ENCODE measurements at regions not wholly inside any gene's neighbourhood (a gene's known extent, or its start where the extent isn't known, plus 50 kb on each side); places are given as distances from the start of the nearest gene placed in this dataset.

GRCh38 chrX:26334232-26334631, 118.3 kb downstream of the MAGEB5 start:
- H3K27ac Mint-ChIP-seq, result no peak overlapping the region

GRCh38 chrX:26328608-26329319, 112.8 kb downstream of the MAGEB5 start:
- Histone ChIP-seq H3K27ac (ENCODE audit: low read depth in 1 of 2, low read length in 2 of 2) (no peak overlapping the region), H3K36me3 (replicated peaks in 1 of 2; ENCODE audit: control insufficient read depth in 1 of 2, insufficient read depth in 2 of 2, low read length in 2 of 2) (no peaks in the 10 kb centered on the region), H3K4me1 (ENCODE audit: control insufficient read depth in 1 of 2, insufficient read depth in 2 of 2, low read length in 2 of 2) (no peaks in the 10 kb centered on the region), H3K79me2 (ENCODE audit: insufficient read depth, low read length) (no peaks in the 10 kb centered on the region), H4K20me1 (ENCODE audit: insufficient read depth, low read length) (no peaks in the 10 kb centered on the region), H2AFZ (ENCODE audit: insufficient read depth, low read depth, low read length, poor library complexity, severe bottlenecking) (no peak overlapping the region), H3K4me3 (replicated peaks in 1 of 3; ENCODE audit: low read depth in 2 of 3, low read length in 3 of 3) (no peak overlapping the region), H3K27me3 (ENCODE audit: control insufficient read depth in 2 of 2, insufficient read depth in 2 of 2, low read length in 2 of 2) (no peaks in the 10 kb centered on the region), H3K9me3 (replicated peaks in 1 of 2; ENCODE audit: control insufficient read depth in 1 of 2, insufficient read depth in 1 of 2, low read length in 2 of 2) (peaks cover 0 to under 1% of the 10 kb centered on the region in 2 donors), H3K4me2 (replicated peaks; ENCODE audit: extremely low read depth, low read length, poor library complexity, severe bottlenecking) (no peak overlapping the region), H3K9ac (ENCODE audit: insufficient read depth, low read length, poor library complexity, severe bottlenecking) (no peak overlapping the region)
- no peak overlapping the region for H3K4me3 Mint-ChIP-seq
- no peaks in the 10 kb centered on the region for H3K36me3 Mint-ChIP-seq
- H3K9me3 Mint-ChIP-seq, result no peaks in the 10 kb centered on the region
- WGBS (ENCODE audit: insufficient coverage), result no CpG with 5 or more reads among the region's 3 CpGs
- intact Hi-C loops (cut with micrococcal nuclease), result no loop called here
- no peak for TF ChIP-seq CTCF (IDR thresholded peaks at IDR 0.05)
- no peaks in the 10 kb centered on the region for H3K27me3 Mint-ChIP-seq (ENCODE audit: low read depth in 3 of 3)
- no peak for DNase-seq
- H3K4me1 Mint-ChIP-seq, result no peaks in the 10 kb centered on the region
- H3K27ac Mint-ChIP-seq, result no peak overlapping the region

More at GRCh38 chrX:26334232-26334631, 118.3 kb downstream of the MAGEB5 start:
- no peaks in the 10 kb centered on the region for H3K36me3 ChIP-seq (replicated peaks in 1 of 2; ENCODE audit: control insufficient read depth in 1 of 2, insufficient read depth in 2 of 2, low read length in 2 of 2)
- no peak overlapping the region for H3K9ac ChIP-seq (ENCODE audit: insufficient read depth, low read length, poor library complexity, severe bottlenecking)
- H3K27ac ChIP-seq (ENCODE audit: low read depth in 1 of 2, low read length in 2 of 2), result no peak overlapping the region
- peaks cover 0 to 9% of the 10 kb centered on the region in 2 donors for H3K9me3 ChIP-seq (replicated peaks in 1 of 2; ENCODE audit: control insufficient read depth in 1 of 2, insufficient read depth in 1 of 2, low read length in 2 of 2)
- no peak overlapping the region for H3K4me3 ChIP-seq (replicated peaks in 1 of 3; ENCODE audit: low read depth in 2 of 3, low read length in 3 of 3)
- Mint-ChIP-seq H3K4me1 (no peaks in the 10 kb centered on the region), H3K4me3 (no peak overlapping the region), H3K9me3 (peaks cover 0 to 7% (median 5%) of the 10 kb centered on the region in 7 donors), H3K27me3 (ENCODE audit: low read depth in 3 of 3) (no peaks in the 10 kb centered on the region), H3K36me3 (no peaks in the 10 kb centered on the region)
- DNase-seq, result no peak
- WGBS (ENCODE audit: insufficient coverage), result 92% methylated on average over 2 of the region's 8 CpGs
- no peaks in the 10 kb centered on the region for H3K27me3 ChIP-seq (ENCODE audit: control insufficient read depth in 2 of 2, insufficient read depth in 2 of 2, low read length in 2 of 2)
- H3K4me1 ChIP-seq (ENCODE audit: control insufficient read depth in 1 of 2, insufficient read depth in 2 of 2, low read length in 2 of 2), result no peaks in the 10 kb centered on the region
- H2AFZ ChIP-seq (ENCODE audit: insufficient read depth, low read depth, low read length, poor library complexity, severe bottlenecking), result no peak overlapping the region
- no peak for TF ChIP-seq CTCF (IDR thresholded peaks at IDR 0.05)
- no peaks in the 10 kb centered on the region for H3K79me2 ChIP-seq (ENCODE audit: insufficient read depth, low read length)
- H4K20me1 ChIP-seq (ENCODE audit: insufficient read depth, low read length), result no peaks in the 10 kb centered on the region
- intact Hi-C loops (cut with micrococcal nuclease), result no loop called here
- no peak overlapping the region for H3K4me2 ChIP-seq (replicated peaks; ENCODE audit: extremely low read depth, low read length, poor library complexity, severe bottlenecking)

Data from CD14-positive monocyte (primary cell).